ENCODE measurements at regions not wholly inside any gene's neighbourhood (a gene's known extent, or its start where the extent isn't known, plus 50 kb on each side); places are given as distances from the start of the nearest gene placed in this dataset.

GRCh38 chr7:35581605-35582210 lies 113.2 kb downstream of the HERPUD2 start:
- H3K9me3 ChIP-seq (ENCODE audit: low read length) = no peaks in the 10 kb centered on the region

DNA sequence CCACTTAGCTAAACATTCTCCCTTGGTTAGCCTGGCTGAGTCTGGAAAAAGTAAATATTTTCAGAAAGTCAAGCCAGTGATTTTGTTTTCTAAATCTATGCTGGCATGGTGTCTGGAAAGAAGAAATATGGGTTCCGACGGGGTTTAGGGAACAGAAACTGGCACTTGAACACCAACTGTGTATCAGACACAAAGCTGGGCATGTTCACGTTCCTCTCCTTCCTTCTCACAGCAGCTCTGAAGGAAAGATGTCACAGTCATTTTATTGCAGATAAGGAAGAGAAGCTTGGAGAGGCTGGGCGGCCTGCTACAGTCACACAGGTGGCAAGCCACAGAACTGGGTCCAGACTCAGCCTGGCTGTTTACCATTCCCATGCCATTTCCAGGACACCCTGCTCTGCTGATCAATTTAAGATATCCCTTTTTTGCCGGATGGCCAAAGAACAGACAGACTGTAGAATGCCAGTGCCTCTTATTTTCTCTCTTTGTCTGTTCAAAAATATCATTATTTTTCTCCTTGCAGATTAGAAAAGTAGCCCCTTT lies 118.8 kb downstream of the HERPUD2 start:
- H3K36me3 ChIP-seq (ENCODE audit: insufficient read depth, low read length) = no peaks in the 10 kb centered on the region
- no peak overlapping the region for H3K4me3 ChIP-seq (ENCODE audit: low read length)
- no peak overlapping the region for H2AFZ ChIP-seq (ENCODE audit: low read depth, low read length)
- H3K27me3 ChIP-seq (ENCODE audit: insufficient read depth, low read length) = no peaks in the 10 kb centered on the region
- H3K4me1 ChIP-seq (ENCODE audit: insufficient read depth, low read length) = no peaks in the 10 kb centered on the region
- no peaks in the 10 kb centered on the region for H3K9me3 ChIP-seq (ENCODE audit: low read length)

More at GRCh38 chr7:35581605-35582210, 113.2 kb downstream of the HERPUD2 start:
- H3K36me3 ChIP-seq (ENCODE audit: insufficient read depth, low read length) = no peaks in the 10 kb centered on the region
- no peaks in the 10 kb centered on the region for H3K4me1 ChIP-seq (ENCODE audit: insufficient read depth, low read length)
- no peaks in the 10 kb centered on the region for H3K27me3 ChIP-seq (ENCODE audit: insufficient read depth, low read length)
- no peak overlapping the region for H3K4me3 ChIP-seq (ENCODE audit: low read length)
- H2AFZ ChIP-seq (ENCODE audit: low read depth, low read length) = no peak overlapping the region

DNA sequence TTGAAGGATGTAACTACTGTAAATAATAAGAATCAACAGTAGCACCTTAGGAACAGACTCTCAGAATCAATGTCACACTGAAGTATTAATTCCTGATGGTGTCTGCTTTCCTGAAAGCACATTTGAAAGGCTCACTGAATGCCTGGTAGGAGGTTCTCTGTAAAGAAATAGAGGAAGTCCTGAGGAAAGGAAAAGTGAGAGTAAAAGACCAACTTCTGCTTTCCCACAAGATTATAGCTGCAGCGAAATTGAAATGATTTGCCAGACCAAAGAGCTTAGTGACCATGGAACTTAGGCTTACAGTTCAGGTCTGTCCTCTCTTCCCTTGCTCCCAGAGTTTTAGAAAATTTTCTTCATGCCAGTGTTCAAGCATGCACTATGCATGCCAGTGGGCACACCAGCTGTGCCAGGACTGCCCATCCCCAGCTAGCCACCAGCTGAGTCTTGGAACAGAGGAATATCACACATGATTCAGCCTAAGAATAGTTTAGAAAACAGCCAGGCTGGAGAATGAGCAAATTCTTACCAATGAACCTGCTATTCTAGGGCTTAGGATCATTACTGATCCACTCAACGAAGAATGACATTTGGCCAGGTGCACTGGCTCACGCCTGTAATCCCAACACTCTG lies 123.2 kb downstream of the HERPUD2 start:
- H3K27me3 ChIP-seq (ENCODE audit: insufficient read depth, low read length) = no peaks in the 10 kb centered on the region
- H3K36me3 ChIP-seq (ENCODE audit: insufficient read depth, low read length) = no peaks in the 10 kb centered on the region
- H3K4me3 ChIP-seq (ENCODE audit: low read length) = no peak overlapping the region
- no peak overlapping the region for H2AFZ ChIP-seq (ENCODE audit: low read depth, low read length)
- H3K9me3 ChIP-seq (ENCODE audit: low read length) = no peaks in the 10 kb centered on the region
- H3K4me1 ChIP-seq (ENCODE audit: insufficient read depth, low read length) = no peaks in the 10 kb centered on the region

DNA sequence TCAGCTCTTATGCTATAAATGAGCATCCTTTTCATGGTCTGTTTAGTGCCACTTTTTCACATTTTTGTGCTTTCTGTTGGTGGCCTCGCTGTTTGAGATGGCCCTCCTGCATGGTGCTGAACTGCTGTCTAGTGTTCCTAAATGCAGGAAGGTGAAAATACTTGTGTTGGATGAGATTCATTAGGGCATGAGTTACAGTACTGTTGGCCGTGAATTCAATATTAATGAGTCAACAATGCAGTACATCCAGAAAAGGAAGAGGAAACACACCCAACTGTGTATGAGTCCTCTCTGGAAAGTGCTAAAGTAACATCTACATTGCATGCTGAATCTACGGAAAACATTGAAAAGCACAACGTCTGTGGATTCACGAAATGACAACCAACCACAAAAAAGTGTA lies 124.0 kb downstream of the HERPUD2 start:
- Histone ChIP-seq H3K9me3 (ENCODE audit: low read length) (no peaks in the 10 kb centered on the region), H3K4me3 (ENCODE audit: low read length) (no peak overlapping the region), H3K27me3 (ENCODE audit: insufficient read depth, low read length) (no peaks in the 10 kb centered on the region), H2AFZ (ENCODE audit: low read depth, low read length) (no peak overlapping the region), H3K4me1 (ENCODE audit: insufficient read depth, low read length) (no peaks in the 10 kb centered on the region), H3K36me3 (ENCODE audit: insufficient read depth, low read length) (no peaks in the 10 kb centered on the region)

- H3K4me1 ChIP-seq (ENCODE audit: insufficient read depth, low read length) = no peaks in the 10 kb centered on the region
- no peak overlapping the region for H2AFZ ChIP-seq (ENCODE audit: low read depth, low read length)
- no peaks in the 10 kb centered on the region for H3K36me3 ChIP-seq (ENCODE audit: insufficient read depth, low read length)
- H3K9me3 ChIP-seq (ENCODE audit: low read length) = no peaks in the 10 kb centered on the region
- no peaks in the 10 kb centered on the region for H3K27me3 ChIP-seq (ENCODE audit: insufficient read depth, low read length)
- H3K4me3 ChIP-seq (ENCODE audit: low read length) = no peak overlapping the region
Observed at GRCh38 chr7:35565927-35566326, 129.0 kb downstream of the HERPUD2 start.

DNA sequence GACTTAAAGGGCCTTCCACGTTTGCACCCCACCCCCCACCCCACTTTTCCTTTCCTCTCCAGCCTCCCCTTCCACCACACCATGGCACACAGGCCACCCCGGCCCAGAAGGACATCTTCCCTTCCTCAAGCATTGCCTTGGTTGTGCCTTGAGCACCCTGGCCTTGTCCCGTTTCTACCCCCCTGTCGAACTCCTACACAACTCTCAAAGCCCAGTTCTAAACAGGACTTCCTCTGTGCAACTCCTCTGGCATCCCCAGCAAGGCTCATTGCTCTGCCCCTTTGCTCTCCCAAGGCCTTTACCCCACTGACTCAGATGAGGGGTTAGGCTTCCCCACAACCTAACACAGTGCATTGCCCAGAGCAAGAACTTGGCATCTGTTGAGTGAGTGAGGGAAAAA lies 136.1 kb downstream of the HERPUD2 start:
- Histone ChIP-seq H3K4me1 (ENCODE audit: insufficient read depth, low read length) (no peaks in the 10 kb centered on the region), H2AFZ (ENCODE audit: low read depth, low read length) (no peak overlapping the region), H3K9me3 (ENCODE audit: low read length) (no peaks in the 10 kb centered on the region), H3K36me3 (ENCODE audit: insufficient read depth, low read length) (no peaks in the 10 kb centered on the region), H3K4me3 (ENCODE audit: low read length) (no peak overlapping the region), H3K27me3 (ENCODE audit: insufficient read depth, low read length) (peaks cover 3% of the 10 kb centered on the region)

GRCh38 chr7:35556515-35557471 lies 138.1 kb downstream of the HERPUD2 start:
- no peaks in the 10 kb centered on the region for H3K9me3 ChIP-seq (ENCODE audit: low read length)
- H3K4me3 ChIP-seq (ENCODE audit: low read length) = no peak overlapping the region
- peaks cover 3% of the 10 kb centered on the region for H3K27me3 ChIP-seq (ENCODE audit: insufficient read depth, low read length)
- H3K36me3 ChIP-seq (ENCODE audit: insufficient read depth, low read length) = no peaks in the 10 kb centered on the region
- no peaks in the 10 kb centered on the region for H3K4me1 ChIP-seq (ENCODE audit: insufficient read depth, low read length)
- no peak overlapping the region for H2AFZ ChIP-seq (ENCODE audit: low read depth, low read length)

- Histone ChIP-seq H3K4me3 (ENCODE audit: low read length) (no peak overlapping the region), H2AFZ (ENCODE audit: low read depth, low read length) (no peak overlapping the region), H3K36me3 (ENCODE audit: insufficient read depth, low read length) (no peaks in the 10 kb centered on the region), H3K4me1 (ENCODE audit: insufficient read depth, low read length) (no peaks in the 10 kb centered on the region), H3K9me3 (ENCODE audit: low read length) (no peaks in the 10 kb centered on the region), H3K27me3 (ENCODE audit: insufficient read depth, low read length) (peaks cover 3% of the 10 kb centered on the region)
Observed at GRCh38 chr7:35555934-35556333, 139.0 kb downstream of the HERPUD2 start.

- Histone ChIP-seq H3K4me3 (ENCODE audit: low read length) (no peak overlapping the region), H3K9me3 (ENCODE audit: low read length) (no peaks in the 10 kb centered on the region), H3K36me3 (ENCODE audit: insufficient read depth, low read length) (no peaks in the 10 kb centered on the region), H2AFZ (ENCODE audit: low read depth, low read length) (no peak overlapping the region), H3K27me3 (ENCODE audit: insufficient read depth, low read length) (peaks cover 3% of the 10 kb centered on the region), H3K4me1 (ENCODE audit: insufficient read depth, low read length) (no peaks in the 10 kb centered on the region)
Observed at GRCh38 chr7:35555386-35555785, 139.5 kb downstream of the HERPUD2 start.

- H3K27me3 ChIP-seq (ENCODE audit: insufficient read depth, low read length) = peaks cover 3% of the 10 kb centered on the region
- no peak overlapping the region for H3K4me3 ChIP-seq (ENCODE audit: low read length)
- no peak overlapping the region for H2AFZ ChIP-seq (ENCODE audit: low read depth, low read length)
- H3K4me1 ChIP-seq (ENCODE audit: insufficient read depth, low read length) = no peaks in the 10 kb centered on the region
- no peaks in the 10 kb centered on the region for H3K36me3 ChIP-seq (ENCODE audit: insufficient read depth, low read length)
- H3K9me3 ChIP-seq (ENCODE audit: low read length) = no peaks in the 10 kb centered on the region
Observed at GRCh38 chr7:35553519-35553918, 141.4 kb downstream of the HERPUD2 start.

DNA sequence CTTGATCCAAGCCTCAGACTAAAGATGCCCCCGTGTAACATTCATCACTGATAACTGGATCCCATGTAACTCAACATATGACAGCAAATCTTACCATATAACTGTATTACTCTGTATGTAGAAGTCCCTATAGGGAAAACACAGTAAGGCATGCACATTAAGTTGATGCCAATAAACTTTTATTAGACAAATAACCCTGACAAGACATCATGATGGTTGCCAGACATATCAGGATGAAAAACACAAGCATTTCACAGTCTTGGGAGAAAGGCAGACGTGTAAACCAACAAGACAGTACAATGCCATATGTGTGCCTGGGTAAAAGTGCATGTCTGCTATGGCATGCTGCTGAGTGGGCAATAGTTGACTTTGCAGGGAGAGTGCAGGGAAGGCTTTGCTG lies 142.2 kb downstream of the HERPUD2 start:
- Histone ChIP-seq H3K4me1 (ENCODE audit: insufficient read depth, low read length) (no peaks in the 10 kb centered on the region), H3K4me3 (ENCODE audit: low read length) (no peak overlapping the region), H2AFZ (ENCODE audit: low read depth, low read length) (no peak overlapping the region), H3K9me3 (ENCODE audit: low read length) (no peaks in the 10 kb centered on the region), H3K36me3 (ENCODE audit: insufficient read depth, low read length) (no peaks in the 10 kb centered on the region), H3K27me3 (ENCODE audit: insufficient read depth, low read length) (peaks cover 5% of the 10 kb centered on the region)

GRCh38 chr7:35551321-35552081 lies 143.4 kb downstream of the HERPUD2 start:
- H3K27me3 ChIP-seq (ENCODE audit: insufficient read depth, low read length) = peaks cover 6% of the 10 kb centered on the region

More at GRCh38 chr7:35551321-35552081, 143.4 kb downstream of the HERPUD2 start:
- Histone ChIP-seq H2AFZ (ENCODE audit: low read depth, low read length) (no peak overlapping the region), H3K4me3 (ENCODE audit: low read length) (no peak overlapping the region), H3K36me3 (ENCODE audit: insufficient read depth, low read length) (no peaks in the 10 kb centered on the region), H3K4me1 (ENCODE audit: insufficient read depth, low read length) (no peaks in the 10 kb centered on the region), H3K9me3 (ENCODE audit: low read length) (no peaks in the 10 kb centered on the region)

Data from neuron (in vitro differentiated cells).